H9 (cell line): ENCODE measurements at regions not wholly inside any gene's neighbourhood (a gene's known extent, or its start where the extent isn't known, plus 50 kb on each side); places are given as distances from the start of the nearest gene placed in this dataset.

Experiments
- DNase-seq: peaks from one replicate; pipeline ENCODE4 v3.0.0-alpha.2; 2017
- H2AFZ ChIP-seq: one replicate; pipeline ENCODE4 v1.6.1; 2013; ENCODE audit warnings: mild to moderate bottlenecking, low read length, control low read depth, moderate library complexity
- H2AK5ac ChIP-seq: 2 replicates; pipeline ENCODE4 v1.6.1; 2013; ENCODE audit warnings: low read length, control low read depth, mixed read lengths; ENCODE audit not compliant: insufficient read length
- H2BK120ac ChIP-seq: one replicate; pipeline ENCODE4 v1.6.1; 2013; ENCODE audit warnings: low read depth, mild to moderate bottlenecking, low read length, control low read depth, inconsistent platforms; ENCODE audit not compliant: poor library complexity, severe bottlenecking
- H2BK12ac ChIP-seq: 2 replicates; pipeline ENCODE4 v1.6.1; 2013; ENCODE audit warnings: low read length, control low read depth, mixed read lengths, low read depth; ENCODE audit not compliant: insufficient read length
- H2BK15ac ChIP-seq: 2 replicates; pipeline ENCODE4 v1.6.1; 2013; ENCODE audit warnings: low read depth, low read length, control low read depth
- H2BK20ac ChIP-seq: one replicate; pipeline ENCODE4 v1.6.1; 2013; ENCODE audit warnings: low read depth, mild to moderate bottlenecking, low read length, control low read depth, inconsistent platforms; ENCODE audit not compliant: poor library complexity, severe bottlenecking
- H2BK5ac ChIP-seq: 2 replicates; pipeline ENCODE4 v1.6.1; 2013; ENCODE audit warnings: low read length, control low read depth, mixed read lengths; ENCODE audit not compliant: insufficient read length
- H3K14ac ChIP-seq: 2 replicates; pipeline ENCODE4 v1.6.1; 2013; ENCODE audit warnings: low read length, control low read depth; ENCODE audit not compliant: insufficient read depth
- H3K18ac ChIP-seq: 2 replicates; pipeline ENCODE4 v1.6.1; 2013; ENCODE audit warnings: low read depth, mild to moderate bottlenecking, mixed read lengths, low read length, control low read depth; ENCODE audit not compliant: insufficient read length
- H3K23ac ChIP-seq: 2 replicates; pipeline ENCODE4 v1.6.1; 2013; ENCODE audit warnings: low read length, control low read depth, mixed read lengths, low read depth; ENCODE audit not compliant: insufficient read length
- H3K23me2 ChIP-seq: 2 replicates; pipeline ENCODE4 v1.6.1; 2013; ENCODE audit warnings: low read depth, mild to moderate bottlenecking, mixed read lengths, low read length, control low read depth; ENCODE audit not compliant: insufficient read length, poor library complexity, severe bottlenecking
- H3K27ac ChIP-seq: 2 replicates; pipeline ENCODE4 v1.5.1; 2013; ENCODE audit warnings: low read length, control low read depth, mixed read lengths, low read depth; ENCODE audit not compliant: insufficient read length
- H3K27me3 ChIP-seq: 2 replicates; pipeline ENCODE4 v1.6.1; 2013; ENCODE audit warnings: low read length, control low read depth, inconsistent platforms; ENCODE audit not compliant: insufficient read depth
- H3K4ac ChIP-seq: 2 replicates; pipeline ENCODE4 v1.6.1; 2013; ENCODE audit warnings: low read depth, mild to moderate bottlenecking, control low read depth, inconsistent platforms, low read length, moderate library complexity
- H3K4me1 ChIP-seq: 2 replicates; pipeline ENCODE4 v1.6.1; 2013; ENCODE audit warnings: low read length, control low read depth, inconsistent platforms; ENCODE audit not compliant: insufficient read depth
- H3K4me2 ChIP-seq: 2 replicates; pipeline ENCODE4 v1.6.1; 2013; ENCODE audit warnings: low read length, control low read depth, mixed read lengths; ENCODE audit not compliant: insufficient read length, insufficient read depth
- H3K56ac ChIP-seq: 2 replicates; pipeline ENCODE4 v1.6.1; 2013; ENCODE audit warnings: low read depth, mild to moderate bottlenecking, mixed read lengths, low read length, control low read depth; ENCODE audit not compliant: insufficient read length
- H3K79me1 ChIP-seq: 2 replicates; pipeline ENCODE4 v1.6.1; 2013; ENCODE audit warnings: low read depth, mild to moderate bottlenecking, moderate library complexity, low read length, control low read depth, inconsistent platforms; ENCODE audit not compliant: insufficient read depth, poor library complexity, severe bottlenecking
- H3K79me2 ChIP-seq: 2 replicates; pipeline ENCODE4 v1.6.1; 2013; ENCODE audit warnings: low read length, control low read depth, inconsistent platforms; ENCODE audit not compliant: insufficient read depth
- H3K9ac ChIP-seq: 2 replicates; pipeline ENCODE4 v1.6.1; 2013; ENCODE audit warnings: low read length, control low read depth, mixed read lengths; ENCODE audit not compliant: insufficient read length; ENCODE audit errors: extremely low read depth
- H3K9me3 ChIP-seq: one replicate; pipeline ENCODE4 v1.6.1; 2013; ENCODE audit warnings: low read depth, low read length, inconsistent platforms; ENCODE audit not compliant: control insufficient read depth
- H3T11ph ChIP-seq: one replicate; pipeline ENCODE4 v1.6.1; 2013; ENCODE audit warnings: mild to moderate bottlenecking, low read length, control low read depth, inconsistent platforms
- H4K20me1 ChIP-seq: one replicate; pipeline ENCODE4 v1.6.1; 2013; ENCODE audit not compliant: control insufficient read depth, insufficient read length, insufficient read depth
- H4K5ac ChIP-seq: 2 replicates; pipeline ENCODE4 v1.6.1; 2013; ENCODE audit warnings: low read depth, mild to moderate bottlenecking, mixed read lengths, low read length, control low read depth; ENCODE audit not compliant: insufficient read length
- H4K8ac ChIP-seq: replicated peaks from 2 replicates; pipeline ENCODE4 v1.6.1; 2013; ENCODE audit warnings: low read length, control low read depth, mixed read lengths, low read depth; ENCODE audit not compliant: insufficient read length
- H4K91ac ChIP-seq: 2 replicates; pipeline ENCODE4 v1.6.1; 2013; ENCODE audit warnings: low read depth, mild to moderate bottlenecking, moderate library complexity, mixed read lengths, low read length, control low read depth; ENCODE audit not compliant: insufficient read length
- H3K27ac Mint-ChIP-seq, 3 experiments: 2 replicates in 2 of 3; 3 replicates in 1 of 3; pipeline ENCODE4 v1.8.0; 2020 to 2021; ENCODE audit warnings: mixed read lengths in 3 of 3, mild to moderate bottlenecking in 1 of 3, moderate library complexity in 1 of 3
- H3K27me3 Mint-ChIP-seq: 2 replicates; pipeline ENCODE4 v1.8.0; 2021; ENCODE audit warnings: low read depth, mild to moderate bottlenecking, moderate library complexity, mixed read lengths
- H3K36me3 Mint-ChIP-seq, 3 experiments: 2 replicates in 2 of 3; 3 replicates in 1 of 3; pipeline ENCODE4 v1.8.0; 2020 to 2021; ENCODE audit warnings: low read depth in 3 of 3, mixed read lengths in 3 of 3; ENCODE audit not compliant: insufficient read depth in 1 of 3
- H3K4me1 Mint-ChIP-seq, 2 experiments: 2 replicates each; pipeline ENCODE4 v1.8.0; 2020; ENCODE audit warnings: mixed read lengths in 2 of 2
- H3K4me3 Mint-ChIP-seq, 2 experiments: 2 replicates in 1 of 2; 3 replicates in 1 of 2; pipeline ENCODE4 v1.8.0; 2020 to 2021; ENCODE audit warnings: mild to moderate bottlenecking in 2 of 2, mixed read lengths in 2 of 2, moderate library complexity in 1 of 2
- H3K9me3 Mint-ChIP-seq, 2 experiments: 2 replicates in 1 of 2; 3 replicates in 1 of 2; pipeline ENCODE4 v1.8.0; 2020; ENCODE audit warnings: mild to moderate bottlenecking in 2 of 2, mixed read lengths in 2 of 2, moderate library complexity in 1 of 2
- CTCF ChIP-seq: fragments of 200-600 bp; sonication (generic); conservative IDR thresholded peaks from 3 replicates; pipeline ENCODE4 v1.8.0; 2021; ENCODE audit warnings: antibody characterized with exemption, mild to moderate bottlenecking
- WGBS: extraction: QIAGEN DNeasy Blood & Tissue Kit; methylation state at CpG from one replicate; pipeline ENCODE4 v1.1.7; 2013; ENCODE audit warnings: missing lambda C conversion rate, low lambda C conversion rate, mixed read lengths; ENCODE audit not compliant: insufficient read length; ENCODE audit errors: extremely low coverage; 5-methylcytosine and 5-hydroxymethylcytosine counted together

- H3K27ac ChIP-seq: no peak overlapping the region
- Mint-ChIP-seq H3K9me3 (no peaks in the 10 kb centered on the region), H3K27ac (no peak overlapping the region), H3K4me1 (0 out of 4 replicates have a peak, but pooled peaks cover 0 to 2% of the 10 kb centered on the region in 2 experiments), H3K36me3 (no peaks in the 10 kb centered on the region), H3K4me3 (no peak overlapping the region), H3K27me3 (peaks cover 2% of the 10 kb centered on the region; the same call in 1 of the 2 replicates)
- no peak overlapping the region for H3K56ac ChIP-seq
- H3K4ac ChIP-seq: no peak overlapping the region
- no peak overlapping the region for H2BK12ac ChIP-seq
- no peak overlapping the region for H3K18ac ChIP-seq
- no peak overlapping the region for H3K4me2 ChIP-seq
- H3K14ac ChIP-seq: no peak overlapping the region
- H3K27me3 ChIP-seq: no peaks in the 10 kb centered on the region
- TF ChIP-seq CTCF: no peak
- H2AFZ ChIP-seq: no peak overlapping the region
- no peak overlapping the region for H2AK5ac ChIP-seq
- H2BK5ac ChIP-seq: no peak overlapping the region
- no peaks in the 10 kb centered on the region for H3K79me2 ChIP-seq
- H3T11ph ChIP-seq: no peak overlapping the region
- H3K9me3 ChIP-seq: no peaks in the 10 kb centered on the region
- WGBS: no CpG with 5 or more reads among the region's 4 CpGs
- no peak overlapping the region for H4K5ac ChIP-seq
- no peak overlapping the region for H3K23ac ChIP-seq
- H4K8ac ChIP-seq: no peak overlapping the region
- H2BK15ac ChIP-seq: no peak overlapping the region
- H2BK120ac ChIP-seq: no peak overlapping the region
- no peaks in the 10 kb centered on the region for H3K79me1 ChIP-seq
- no peak overlapping the region for H3K9ac ChIP-seq
- H4K20me1 ChIP-seq: no peaks in the 10 kb centered on the region
- H3K23me2 ChIP-seq: no peaks in the 10 kb centered on the region
- H2BK20ac ChIP-seq: no peak overlapping the region
- no peaks in the 10 kb centered on the region for H3K4me1 ChIP-seq
- H4K91ac ChIP-seq: no peak overlapping the region
- no peak for DNase-seq
Observed at GRCh38 chr13:82661126-82661525, 1221.1 kb downstream of the SLITRK1 start.
